SU-DHL-6 (cell line): ENCODE measurements at regions not wholly inside any gene's neighbourhood (a gene's known extent, or its start where the extent isn't known, plus 50 kb on each side); places are given as distances from the start of the nearest gene placed in this dataset.

Experiments used
- H2AFZ ChIP-seq: fragments of 200-600 bp; sonication (generic); 2 replicates; pipeline ENCODE4 v1.6.1; 2014; ENCODE audit warnings: low read depth, mild to moderate bottlenecking, moderate library complexity, mixed read lengths, antibody characterized with exemption, low read length; ENCODE audit not compliant: severe bottlenecking
- H3F3A ChIP-seq: fragments of 200-600 bp; shearing (Covaris generic); 2 replicates; pipeline ENCODE4 v1.6.0; 2016; ENCODE audit warnings: antibody characterized with exemption, mild to moderate bottlenecking; ENCODE audit not compliant: insufficient read depth
- H3K27ac ChIP-seq: fragments of 200-600 bp; sonication (generic); 2 replicates; pipeline ENCODE4 v1.5.1; 2016; ENCODE audit warnings: low read depth, mild to moderate bottlenecking, low read length, moderate library complexity, mixed read lengths
- H3K27me3 ChIP-seq: fragments of 200-600 bp; sonication (generic), shearing (Covaris generic); 2 replicates; pipeline ENCODE4 v1.6.0; 2014; ENCODE audit warnings: mild to moderate bottlenecking, low read length
- H3K36me3 ChIP-seq: fragments of 200-600 bp; sonication (generic); 2 replicates; pipeline ENCODE4 v1.6.1; 2014; ENCODE audit warnings: mild to moderate bottlenecking, low read length, mixed read lengths
- H3K4me2 ChIP-seq: fragments of 300-600, 200-600 bp; shearing (Covaris generic), sonication (generic); 2 replicates; pipeline ENCODE4 v1.6.0; 2014; ENCODE audit warnings: low read length, low read depth, mild to moderate bottlenecking; ENCODE audit not compliant: poor library complexity, severe bottlenecking
- H3K4me3 ChIP-seq: fragments of 200-600 bp; sonication (generic); 2 replicates; pipeline ENCODE4 v1.5.1; 2014; ENCODE audit warnings: antibody characterized with exemption, low read length, mild to moderate bottlenecking, mixed read lengths; ENCODE audit not compliant: insufficient read depth, poor library complexity, severe bottlenecking
- H3K79me2 ChIP-seq: fragments of 200-600 bp; sonication (generic); 2 replicates; pipeline ENCODE4 v1.6.1; 2014; ENCODE audit warnings: mild to moderate bottlenecking, low read length, moderate library complexity; ENCODE audit not compliant: insufficient read depth
- H3K9ac ChIP-seq: fragments of 200-600 bp; sonication (generic); 2 replicates; pipeline ENCODE4 v1.7.0; 2014; ENCODE audit warnings: mild to moderate bottlenecking, low read length
- H3K9me2 ChIP-seq: fragments of 200-600 bp; sonication (generic); replicated peaks from 2 replicates; pipeline ENCODE4 v1.6.1; 2014; ENCODE audit warnings: low read length; ENCODE audit not compliant: insufficient read depth
- H3K9me3 ChIP-seq: fragments of 200-600 bp; sonication (generic); 2 replicates; pipeline ENCODE4 v1.6.1; 2014; ENCODE audit warnings: low read length, mixed read lengths; ENCODE audit not compliant: insufficient read depth
- H4K20me1 ChIP-seq: fragments of 200-600 bp; sonication (generic); 2 replicates; pipeline ENCODE4 v1.6.1; 2014; ENCODE audit warnings: low read depth, mild to moderate bottlenecking, antibody characterized with exemption, low read length, moderate library complexity, mixed read lengths
- EZH2phosphoT487 ChIP-seq: fragments of 200-600 bp; sonication (generic), shearing (Covaris generic); conservative IDR thresholded peaks from 2 replicates; pipeline ENCODE4 v1.6.1; 2018; ENCODE audit warnings: mild to moderate bottlenecking, antibody characterized with exemption, low read length, moderate library complexity, mixed read lengths
- TF ChIP-seq, protein P1 (sequence below): fragments of 200-600 bp; sonication (generic); IDR thresholded peaks from one replicate; pipeline ENCODE4 v1.5.1; 2017; ENCODE audit warnings: antibody characterized with exemption, mild to moderate bottlenecking, low read length, moderate library complexity; ENCODE audit not compliant: insufficient read depth, poor library complexity, severe bottlenecking

DNA sequence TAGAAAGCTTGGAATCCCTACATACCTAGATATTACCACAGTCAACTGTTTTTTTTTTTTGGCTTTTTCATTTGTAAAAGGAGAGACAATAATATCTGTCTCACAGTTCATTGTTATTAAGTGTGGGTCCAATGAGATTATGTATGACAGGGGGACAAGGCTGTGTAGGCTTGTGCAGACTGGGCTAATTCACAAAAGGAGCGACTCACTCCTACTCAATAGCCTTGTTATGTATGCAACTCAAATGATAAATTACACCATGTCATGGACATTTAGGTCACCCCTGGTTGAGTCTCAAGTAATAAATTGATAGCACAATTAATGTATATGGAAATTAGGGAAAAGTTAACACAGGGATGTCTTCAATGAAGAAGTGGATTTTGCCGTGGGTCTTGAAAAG is 208.2 kb upstream of the MAP3K7 start:
- Histone ChIP-seq H3K27ac (no peak overlapping the region), H3K9me2 (no peaks in the 10 kb centered on the region), H3K79me2 (no peaks in the 10 kb centered on the region), H3F3A (no peaks in the 10 kb centered on the region), H3K27me3 (no peaks in the 10 kb centered on the region), H3K4me2 (no peak overlapping the region), H2AFZ (no peak overlapping the region), H4K20me1 (no peaks in the 10 kb centered on the region), H3K9me3 (no peaks in the 10 kb centered on the region), H3K4me3 (no peak overlapping the region), H3K9ac (no peak overlapping the region), H3K36me3 (no peaks in the 10 kb centered on the region)
- TF ChIP-seq EZH2phosphoT487 = no peak
- TF ChIP-seq, protein P1, sequence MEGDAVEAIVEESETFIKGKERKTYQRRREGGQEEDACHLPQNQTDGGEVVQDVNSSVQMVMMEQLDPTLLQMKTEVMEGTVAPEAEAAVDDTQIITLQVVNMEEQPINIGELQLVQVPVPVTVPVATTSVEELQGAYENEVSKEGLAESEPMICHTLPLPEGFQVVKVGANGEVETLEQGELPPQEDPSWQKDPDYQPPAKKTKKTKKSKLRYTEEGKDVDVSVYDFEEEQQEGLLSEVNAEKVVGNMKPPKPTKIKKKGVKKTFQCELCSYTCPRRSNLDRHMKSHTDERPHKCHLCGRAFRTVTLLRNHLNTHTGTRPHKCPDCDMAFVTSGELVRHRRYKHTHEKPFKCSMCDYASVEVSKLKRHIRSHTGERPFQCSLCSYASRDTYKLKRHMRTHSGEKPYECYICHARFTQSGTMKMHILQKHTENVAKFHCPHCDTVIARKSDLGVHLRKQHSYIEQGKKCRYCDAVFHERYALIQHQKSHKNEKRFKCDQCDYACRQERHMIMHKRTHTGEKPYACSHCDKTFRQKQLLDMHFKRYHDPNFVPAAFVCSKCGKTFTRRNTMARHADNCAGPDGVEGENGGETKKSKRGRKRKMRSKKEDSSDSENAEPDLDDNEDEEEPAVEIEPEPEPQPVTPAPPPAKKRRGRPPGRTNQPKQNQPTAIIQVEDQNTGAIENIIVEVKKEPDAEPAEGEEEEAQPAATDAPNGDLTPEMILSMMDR = no peak

DNA sequence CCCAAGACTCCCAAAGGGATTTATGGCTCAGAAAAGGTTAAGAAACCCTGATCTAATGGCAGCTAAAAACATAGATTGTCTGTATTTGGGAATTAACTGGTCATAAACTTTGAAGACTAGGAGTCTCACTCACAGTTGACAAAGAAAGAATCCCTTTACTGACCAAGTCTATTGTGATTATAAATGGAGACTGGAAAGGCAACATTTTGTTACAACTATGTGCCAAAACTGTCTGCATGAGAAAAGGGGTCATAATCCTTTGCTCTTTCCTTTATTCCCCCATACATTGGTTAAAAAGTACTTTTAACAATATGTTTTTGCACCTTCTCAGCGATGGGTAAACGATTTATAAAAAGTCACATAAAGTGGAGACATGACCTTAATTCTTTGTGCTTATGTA is 206.9 kb upstream of the MAP3K7 start:
- no peak overlapping the region for H3K4me3 ChIP-seq
- H3K9me2 ChIP-seq = no peaks in the 10 kb centered on the region
- no peak overlapping the region for H3K9ac ChIP-seq
- no peaks in the 10 kb centered on the region for H3K36me3 ChIP-seq
- H3K79me2 ChIP-seq = no peaks in the 10 kb centered on the region
- H4K20me1 ChIP-seq = no peaks in the 10 kb centered on the region
- no peaks in the 10 kb centered on the region for H3K9me3 ChIP-seq
- H3K27me3 ChIP-seq = no peaks in the 10 kb centered on the region
- no peak overlapping the region for H2AFZ ChIP-seq
- no peak overlapping the region for H3K27ac ChIP-seq
- no peaks in the 10 kb centered on the region for H3F3A ChIP-seq
- H3K4me2 ChIP-seq = no peak overlapping the region
- TF ChIP-seq, protein P1 = no peak
- no peak for TF ChIP-seq EZH2phosphoT487

DNA sequence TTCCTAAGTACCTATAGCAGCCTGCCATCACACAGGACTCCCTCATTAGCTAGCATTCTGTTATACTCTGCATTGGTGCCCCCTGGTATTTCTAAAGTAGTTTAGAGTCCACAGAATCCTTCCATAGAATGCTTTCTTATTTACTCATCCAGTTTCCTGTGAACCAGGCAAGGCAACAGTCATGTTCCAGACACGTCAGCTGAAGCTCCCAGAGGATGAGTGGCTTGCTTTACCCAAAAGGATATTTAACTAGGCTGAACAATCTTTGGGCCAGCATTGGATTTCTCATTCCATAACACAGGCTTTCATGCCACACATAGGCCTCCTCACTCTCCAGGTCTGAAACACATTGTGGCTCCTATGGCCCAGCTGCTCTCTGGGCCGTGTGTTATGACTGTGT is 203.8 kb upstream of the MAP3K7 start:
- no peaks in the 10 kb centered on the region for H3F3A ChIP-seq
- H3K9me3 ChIP-seq = no peaks in the 10 kb centered on the region
- H4K20me1 ChIP-seq = no peaks in the 10 kb centered on the region
- no peak overlapping the region for H3K9ac ChIP-seq
- no peak overlapping the region for H2AFZ ChIP-seq
- no peaks in the 10 kb centered on the region for H3K36me3 ChIP-seq
- H3K79me2 ChIP-seq = no peaks in the 10 kb centered on the region
- no peak for TF ChIP-seq EZH2phosphoT487
- TF ChIP-seq, protein P1 = no peak
- no peaks in the 10 kb centered on the region for H3K27me3 ChIP-seq
- no peaks in the 10 kb centered on the region for H3K9me2 ChIP-seq
- no peak overlapping the region for H3K4me3 ChIP-seq
- H3K4me2 ChIP-seq = no peak overlapping the region
- no peak overlapping the region for H3K27ac ChIP-seq

DNA sequence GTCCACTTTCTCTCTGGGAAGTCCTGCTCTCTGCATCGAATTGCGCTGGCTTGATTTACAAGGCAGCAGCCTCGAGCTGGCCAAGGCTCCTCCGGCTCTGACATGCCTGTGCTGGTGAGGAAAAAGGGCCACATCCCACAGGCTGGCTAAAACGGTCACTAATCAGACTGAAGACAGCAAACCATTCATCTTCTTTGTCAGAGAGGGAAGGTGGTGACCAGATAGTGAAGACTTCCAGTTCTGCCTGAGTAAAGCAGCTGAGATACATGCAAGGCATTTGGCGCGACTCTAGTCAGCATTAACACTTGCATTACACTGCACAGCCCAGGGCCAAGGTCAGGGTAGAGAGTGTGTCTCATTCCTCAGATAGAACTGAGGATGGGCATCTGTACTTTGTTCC is 203.2 kb upstream of the MAP3K7 start:
- Histone ChIP-seq H3K4me2 (no peak overlapping the region), H3K9ac (no peak overlapping the region), H3F3A (no peaks in the 10 kb centered on the region), H2AFZ (no peak overlapping the region), H3K27me3 (no peaks in the 10 kb centered on the region), H3K9me3 (no peaks in the 10 kb centered on the region), H3K36me3 (no peaks in the 10 kb centered on the region), H3K9me2 (no peaks in the 10 kb centered on the region), H3K79me2 (no peaks in the 10 kb centered on the region), H4K20me1 (no peaks in the 10 kb centered on the region), H3K27ac (no peak overlapping the region), H3K4me3 (no peak overlapping the region)
- TF ChIP-seq, protein P1 = no peak
- TF ChIP-seq EZH2phosphoT487 = no peak
